HL-60 (cell line): ENCODE measurements at regions not wholly inside any gene's neighbourhood (a gene's known extent, or its start where the extent isn't known, plus 50 kb on each side); places are given as distances from the start of the nearest gene placed in this dataset.

ENCODE experiments used
- DNase-seq, 2 experiments: peaks; one replicate each; pipeline ENCODE4 v3.0.0-alpha.2; 2010 to 2020; ENCODE audit warnings: low read depth in 1 of 2, low spot score in 1 of 2
- H3K27ac ChIP-seq: fragments of 250-450 bp; sonication (Bioruptor Pico); replicated peaks from 2 replicates; pipeline ENCODE4 v1.5.1; 2020; ENCODE audit warnings: mild to moderate bottlenecking, moderate library complexity
- H3K27me3 ChIP-seq: fragments of 250-450 bp; sonication (Bioruptor Pico); 2 replicates; pipeline ENCODE4 v1.5.1; 2021; ENCODE audit warnings: mild to moderate bottlenecking, moderate library complexity; ENCODE audit not compliant: insufficient read depth, poor library complexity, severe bottlenecking
- H3K4me3 ChIP-seq: replicated peaks from 2 replicates; pipeline ENCODE4 v1.5.1; 2011; ENCODE audit warnings: mild to moderate bottlenecking, control low read depth, low read length; ENCODE audit not compliant: insufficient read depth
- CTCF ChIP-seq: IDR thresholded peaks from one replicate; pipeline ENCODE4 v1.5.1; 2011; ENCODE audit warnings: low read length, control low read depth, inconsistent platforms; ENCODE audit not compliant: insufficient read depth
- GABPA ChIP-seq: IDR thresholded peaks from 2 replicates; pipeline ENCODE4 v1.6.1; 2012; ENCODE audit warnings: low read depth
- POLR2AphosphoS5 ChIP-seq: IDR thresholded peaks from 2 replicates; pipeline ENCODE4 v1.6.1; 2012; ENCODE audit warnings: low read depth
- REST ChIP-seq: IDR thresholded peaks from 2 replicates; pipeline ENCODE4 v1.6.1; 2012; ENCODE audit warnings: low read depth; ENCODE audit not compliant: insufficient replicate concordance
- SPI1 ChIP-seq: IDR thresholded peaks from 2 replicates; pipeline ENCODE4 v1.6.1; 2012; ENCODE audit warnings: low read depth, mild to moderate bottlenecking, borderline replicate concordance

DNA sequence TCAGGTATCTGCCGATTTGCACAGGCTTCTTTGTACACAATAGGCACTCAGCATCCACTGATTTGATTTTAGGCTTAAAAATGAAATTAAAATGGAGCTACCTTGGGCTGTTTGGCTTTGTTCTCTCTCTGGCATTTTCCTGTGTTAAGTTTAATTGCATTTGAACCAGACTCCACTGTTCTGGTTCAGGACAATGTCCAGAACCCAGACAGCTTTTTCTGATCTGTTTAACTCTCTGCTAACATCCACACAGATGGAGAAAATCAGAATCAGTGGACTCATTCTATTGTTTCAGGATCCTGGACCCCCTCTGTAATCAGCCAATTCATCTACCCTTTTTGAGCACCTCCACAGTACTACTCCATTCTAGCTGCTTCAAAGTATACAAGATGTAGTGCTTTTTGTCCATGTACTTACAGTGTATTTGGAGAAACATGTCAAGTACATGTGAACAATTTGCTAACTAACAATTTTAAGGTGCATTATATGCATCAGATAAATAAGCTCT is 248.1 kb downstream of the PTBP2 start:
- TF ChIP-seq CTCF = no peak
- Histone ChIP-seq H3K27me3 (no peaks in the 10 kb centered on the region), H3K27ac (no peak overlapping the region), H3K4me3 (no peak overlapping the region)
- DNase-seq = no peak

- Histone ChIP-seq H3K4me3 (no peak overlapping the region), H3K27me3 (no peaks in the 10 kb centered on the region), H3K27ac (no peak overlapping the region)
- TF ChIP-seq REST = no peak
- no peak for TF ChIP-seq CTCF
- TF ChIP-seq SPI1 = no peak
- TF ChIP-seq GABPA = no peak
- TF ChIP-seq POLR2AphosphoS5 = no peak
- DNase-seq = no peak
Observed at GRCh38 chr1:96971439-96971838, 249.9 kb downstream of the PTBP2 start.

DNA sequence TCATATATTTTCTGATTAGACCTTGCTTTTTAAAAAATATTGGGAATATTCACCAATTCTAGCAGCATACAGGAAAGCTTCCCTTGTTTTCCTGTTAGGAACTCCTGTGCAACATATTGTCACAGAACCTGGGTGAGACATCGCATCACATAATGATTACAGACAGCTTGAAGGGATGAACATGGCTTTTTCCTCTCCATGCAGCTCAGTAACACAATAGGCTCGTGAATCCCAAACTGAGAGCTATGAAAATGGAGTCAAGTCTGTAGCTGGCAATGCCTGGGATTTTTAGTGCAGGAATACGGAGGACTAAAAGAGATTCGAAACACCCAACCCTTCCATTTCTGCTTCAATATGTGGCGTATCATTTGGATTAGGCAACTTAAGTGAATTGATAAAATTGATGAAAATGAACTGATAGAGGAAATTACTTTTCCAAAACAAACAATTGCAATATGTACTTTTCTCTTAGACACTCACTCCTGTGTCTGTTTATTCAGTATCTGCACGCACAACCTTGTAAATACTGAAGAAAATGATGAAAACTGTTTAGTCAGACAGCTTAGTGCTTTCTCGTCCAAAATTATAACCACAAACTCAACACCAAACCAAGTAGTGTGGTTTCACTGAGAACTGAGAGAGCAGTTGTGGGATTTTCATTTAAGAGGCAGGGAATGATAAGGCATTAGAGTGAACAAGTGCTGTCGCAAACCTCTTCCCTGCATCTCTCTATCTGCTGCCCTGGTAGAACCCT is 250.4 kb downstream of the PTBP2 start:
- H3K4me3 ChIP-seq = no peak overlapping the region
- TF ChIP-seq SPI1 (no peak), CTCF (no peak), POLR2AphosphoS5 (no peak), GABPA (no peak), REST (no peak)
- no peak for DNase-seq
- no peak overlapping the region for H3K27ac ChIP-seq
- H3K27me3 ChIP-seq = no peaks in the 10 kb centered on the region

DNA sequence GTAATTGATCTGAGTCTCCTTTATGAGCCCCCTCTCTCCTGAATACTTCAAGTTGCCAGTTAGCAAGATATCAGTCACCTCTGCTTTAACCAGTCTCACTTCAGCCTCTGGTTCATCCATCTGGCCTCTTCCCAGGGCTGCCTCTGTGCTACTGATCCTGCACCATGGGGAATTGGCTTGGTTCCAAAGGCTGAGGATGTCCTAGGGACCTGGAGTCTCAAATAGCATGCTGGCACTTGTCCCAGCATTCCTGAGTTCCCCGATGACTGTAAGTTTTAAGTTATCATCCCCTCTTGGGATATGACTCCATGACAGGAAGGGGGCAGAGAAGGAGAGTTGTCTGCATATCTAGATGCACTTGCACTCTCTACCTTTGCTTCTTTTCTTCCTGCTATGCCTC is 252.0 kb downstream of the PTBP2 start:
- Histone ChIP-seq H3K27me3 (no peaks in the 10 kb centered on the region), H3K27ac (no peak overlapping the region), H3K4me3 (no peak overlapping the region)
- TF ChIP-seq REST = no peak
- DNase-seq = no peak
